ENCODE measurements at regions not wholly inside any gene's neighbourhood (a gene's known extent, or its start where the extent isn't known, plus 50 kb on each side); places are given as distances from the start of the nearest gene placed in this dataset.
A peak's percentile ranks its signal among the peaks of the same experiment; 100 is the strongest.

DNA sequence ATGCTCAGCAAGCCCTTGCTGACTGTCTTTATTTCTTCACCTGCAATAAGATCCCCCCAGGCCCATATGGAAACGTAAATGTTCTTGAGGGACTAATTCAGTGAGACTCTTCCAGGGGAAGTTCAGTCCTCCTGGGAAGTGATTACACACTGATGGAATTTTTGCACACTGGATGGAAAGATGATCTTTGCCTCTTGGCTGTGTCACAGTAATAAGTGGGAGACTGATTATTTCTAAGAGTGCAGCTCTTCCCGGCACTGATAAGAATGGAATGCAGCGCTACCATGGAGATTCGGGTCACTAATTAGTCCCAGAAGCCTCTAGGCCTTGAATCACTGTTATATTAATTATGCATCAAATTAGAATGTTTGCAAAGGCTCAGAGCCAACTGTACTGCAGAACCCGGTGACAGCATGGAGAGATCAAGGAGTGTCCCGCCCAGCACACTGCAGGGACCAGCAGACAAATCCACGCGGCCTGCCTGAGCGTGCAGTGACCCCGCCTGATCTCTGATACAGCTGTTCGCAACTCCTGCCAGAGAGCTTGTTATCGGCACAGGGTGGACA is 178.3 kb downstream of the SNX19 start:
- FAIRE-seq (no peak), ATAC-seq (peak; percentile 72 to 88 (median 84)), DNase-seq (peak in 2 of 6 donors; percentile 36 to 40)
- Histone ChIP-seq H3K27ac (peak overlapping the region in 1 of 4 donors; percentile 35), H3K9me3 (no peaks in the 10 kb centered on the region), H3K4me1 (no peaks in the 10 kb centered on the region), H3K36me3 (no peaks in the 10 kb centered on the region), H3K27me3 (no peaks in the 10 kb centered on the region), H3K4me3 (no peak overlapping the region)
- TF ChIP-seq, protein P1, sequence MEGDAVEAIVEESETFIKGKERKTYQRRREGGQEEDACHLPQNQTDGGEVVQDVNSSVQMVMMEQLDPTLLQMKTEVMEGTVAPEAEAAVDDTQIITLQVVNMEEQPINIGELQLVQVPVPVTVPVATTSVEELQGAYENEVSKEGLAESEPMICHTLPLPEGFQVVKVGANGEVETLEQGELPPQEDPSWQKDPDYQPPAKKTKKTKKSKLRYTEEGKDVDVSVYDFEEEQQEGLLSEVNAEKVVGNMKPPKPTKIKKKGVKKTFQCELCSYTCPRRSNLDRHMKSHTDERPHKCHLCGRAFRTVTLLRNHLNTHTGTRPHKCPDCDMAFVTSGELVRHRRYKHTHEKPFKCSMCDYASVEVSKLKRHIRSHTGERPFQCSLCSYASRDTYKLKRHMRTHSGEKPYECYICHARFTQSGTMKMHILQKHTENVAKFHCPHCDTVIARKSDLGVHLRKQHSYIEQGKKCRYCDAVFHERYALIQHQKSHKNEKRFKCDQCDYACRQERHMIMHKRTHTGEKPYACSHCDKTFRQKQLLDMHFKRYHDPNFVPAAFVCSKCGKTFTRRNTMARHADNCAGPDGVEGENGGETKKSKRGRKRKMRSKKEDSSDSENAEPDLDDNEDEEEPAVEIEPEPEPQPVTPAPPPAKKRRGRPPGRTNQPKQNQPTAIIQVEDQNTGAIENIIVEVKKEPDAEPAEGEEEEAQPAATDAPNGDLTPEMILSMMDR (IDR thresholded peaks at IDR 0.05): no peak
- 16 to 17% methylated on average over 12 of the region's 12 CpGs for WGBS, 2 donors
- intact Hi-C loops (cut with DNase I): no loop called here

DNA sequence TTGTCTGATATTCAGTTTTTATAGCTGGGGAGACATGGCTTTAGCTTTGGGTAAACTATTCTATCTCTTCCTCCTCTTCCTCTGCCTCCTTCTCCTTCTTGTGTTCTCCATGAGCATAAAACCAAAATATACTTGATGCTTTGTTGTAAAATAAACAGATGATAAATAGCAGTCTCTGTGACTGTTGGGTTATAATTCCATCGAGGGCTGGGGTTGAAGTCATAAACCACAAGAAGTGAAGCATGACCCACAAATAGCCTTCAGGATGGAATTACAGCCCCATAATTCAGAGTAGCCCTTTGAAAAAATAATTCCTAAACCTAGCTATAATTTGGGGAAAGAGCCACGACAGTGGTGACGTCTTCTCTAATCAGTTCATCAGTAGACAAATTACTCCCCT is 177.7 kb downstream of the SNX19 start:
- FAIRE-seq (no peak), DNase-seq (no peak), ATAC-seq (no peak)
- no peaks in the 10 kb centered on the region for H3K36me3 ChIP-seq
- WGBS, 2 donors: 54 to 62% methylated on average over 3 of the region's 3 CpGs
- no peaks in the 10 kb centered on the region for H3K4me1 ChIP-seq
- no peaks in the 10 kb centered on the region for H3K9me3 ChIP-seq
- intact Hi-C loops (cut with DNase I): no loop called here
- TF ChIP-seq, protein P1 (IDR thresholded peaks at IDR 0.05): no peak
- H3K4me3 ChIP-seq: no peak overlapping the region
- H3K27ac ChIP-seq: no peak overlapping the region
- no peaks in the 10 kb centered on the region for H3K27me3 ChIP-seq

DNA sequence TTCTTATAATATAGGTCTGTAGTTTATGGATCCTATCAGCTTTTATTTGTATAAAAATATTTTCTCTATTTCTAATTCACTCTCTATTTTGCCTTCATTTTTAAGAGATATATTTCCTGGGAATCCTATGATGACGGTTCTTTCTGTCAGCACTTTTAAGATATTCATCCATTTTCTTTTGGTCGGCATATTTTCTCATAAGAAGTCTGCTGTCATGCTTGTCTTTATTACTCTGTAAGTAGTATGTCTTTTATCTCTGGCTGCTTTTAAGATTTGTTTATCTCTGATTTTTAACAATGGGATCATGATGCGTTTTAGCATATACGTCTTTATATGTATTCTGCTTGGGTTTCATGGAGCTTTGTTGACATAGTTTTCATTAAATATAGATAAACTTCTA is 175.5 kb downstream of the SNX19 start:
- Histone ChIP-seq H3K4me3 (no peak overlapping the region), H3K9me3 (no peaks in the 10 kb centered on the region), H3K4me1 (no peaks in the 10 kb centered on the region), H3K36me3 (no peaks in the 10 kb centered on the region), H3K27ac (no peak overlapping the region), H3K27me3 (no peaks in the 10 kb centered on the region)
- TF ChIP-seq, protein P1 (IDR thresholded peaks at IDR 0.05): no peak
- ATAC-seq (no peak), FAIRE-seq (no peak), DNase-seq (no peak)
- intact Hi-C loops (cut with DNase I): no loop called here
- 84 to 92% methylated on average over 4 of the region's 4 CpGs for WGBS, 2 donors

DNA sequence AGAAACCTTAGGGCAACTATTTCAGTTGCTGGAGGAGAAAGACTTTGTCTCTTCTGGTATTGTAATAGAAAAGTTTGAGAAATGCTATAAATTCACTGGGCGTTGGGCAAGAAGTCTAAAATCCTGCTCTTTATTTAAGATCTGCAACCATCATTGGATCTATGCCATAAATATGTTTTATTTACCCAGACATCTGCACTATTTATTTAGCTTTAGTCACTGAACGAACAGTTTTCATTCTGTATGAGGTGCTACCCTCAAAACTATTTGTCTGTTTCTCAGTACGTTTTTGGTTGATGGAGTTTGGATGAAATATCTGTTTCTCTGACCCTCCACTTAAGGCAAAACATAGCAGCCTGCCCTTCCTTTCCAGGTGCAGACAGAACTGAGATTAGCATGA is 171.5 kb downstream of the SNX19 start:
- FAIRE-seq (no peak), ATAC-seq (no peak), DNase-seq (no peak)
- H3K4me1 ChIP-seq: no peaks in the 10 kb centered on the region
- H3K27me3 ChIP-seq: no peaks in the 10 kb centered on the region
- WGBS, 2 donors: 59 to 72% methylated on average over 3 of the region's 3 CpGs
- intact Hi-C loops (cut with DNase I): no loop called here
- TF ChIP-seq, protein P1 (IDR thresholded peaks at IDR 0.05): no peak
- H3K4me3 ChIP-seq: no peak overlapping the region
- no peaks in the 10 kb centered on the region for H3K36me3 ChIP-seq
- H3K9me3 ChIP-seq: no peaks in the 10 kb centered on the region
- no peak overlapping the region for H3K27ac ChIP-seq

DNA sequence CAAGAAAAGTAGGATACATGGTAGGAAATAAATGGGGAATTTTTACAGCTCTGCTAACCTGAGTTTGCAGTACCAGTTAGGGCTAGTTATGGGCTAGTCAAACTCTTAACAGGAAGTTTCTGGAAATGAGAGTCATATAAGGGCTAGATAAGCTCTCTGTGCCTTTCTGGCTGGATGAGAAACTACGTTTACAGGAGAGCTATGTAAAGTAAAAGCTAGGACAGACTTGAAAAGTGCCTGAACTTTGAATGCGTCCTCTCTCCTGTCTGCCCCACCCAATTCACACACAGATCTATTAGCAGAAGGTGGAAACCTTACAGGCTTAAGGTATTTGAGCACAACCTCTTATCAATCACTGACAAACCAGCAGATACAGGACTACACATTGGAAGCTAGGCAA is 167.1 kb downstream of the SNX19 start:
- TF ChIP-seq, protein P1 (IDR thresholded peaks at IDR 0.05): no peak
- Histone ChIP-seq H3K27ac (no peak overlapping the region), H3K36me3 (no peaks in the 10 kb centered on the region), H3K27me3 (no peaks in the 10 kb centered on the region), H3K4me3 (no peak overlapping the region), H3K4me1 (no peaks in the 10 kb centered on the region), H3K9me3 (no peaks in the 10 kb centered on the region)
- no peak for DNase-seq
- 46 to 50% methylated on average over 2 of the region's 2 CpGs for WGBS, 2 donors
- FAIRE-seq: no peak
- intact Hi-C loops (cut with DNase I): no loop called here
- ATAC-seq: no peak
